Lower lobe of right lung (tissue), 2 donors: ENCODE measurements at regions not wholly inside any gene's neighbourhood (a gene's known extent, or its start where the extent isn't known, plus 50 kb on each side); places are given as distances from the start of the nearest gene placed in this dataset.

Source experiments
- ATAC-seq, 2 donors: fragments of 200-7000 bp; cut with Tn5 transposase; one replicate each; pipeline ENCODE4 v1.9.1; 2020 to 2022; ENCODE audit warnings: mild to moderate bottlenecking in 2 of 2, moderate library complexity in 2 of 2
- DNase-seq: peaks from one replicate; pipeline ENCODE4 v3.0.0-alpha.2; 2020
- H3K27ac ChIP-seq: fragments of 200-600 bp; one replicate; pipeline ENCODE4 v1.8.0; 2022
- H3K27me3 ChIP-seq: fragments of 200-600 bp; one replicate; pipeline ENCODE4 v1.8.0; 2022; ENCODE audit warnings: low read depth
- H3K36me3 ChIP-seq: fragments of 200-600 bp; one replicate; pipeline ENCODE4 v1.8.0; 2022; ENCODE audit warnings: mild to moderate bottlenecking
- H3K4me1 ChIP-seq: fragments of 200-600 bp; one replicate; pipeline ENCODE4 v1.8.0; 2022
- H3K4me3 ChIP-seq: fragments of 200-600 bp; one replicate; pipeline ENCODE4 v1.8.0; 2022; ENCODE audit warnings: mild to moderate bottlenecking
- H3K9me3 ChIP-seq: fragments of 200-600 bp; one replicate; pipeline ENCODE4 v1.8.0; 2022
- intact Hi-C: fragments of 100-400 bp; cut with DNase I; formaldehyde crosslinking; loops from one replicate; pipeline ENCODE4 v1.11.0; 2022
- TF ChIP-seq, protein P1 (sequence below): fragments of 200-600 bp; IDR thresholded peaks from one replicate; pipeline ENCODE4 v1.8.0; 2022; ENCODE audit warnings: antibody characterized with exemption, mild to moderate bottlenecking
- donor health status: DM: no; HTN: yes; CAD: no; lungs with severe emphysema.

GRCh38 chr15:56804938-56805337 lies 71.6 kb upstream of the ZNF280D start:
- no peak for ATAC-seq
- H3K27ac ChIP-seq = no peak overlapping the region
- H3K4me3 ChIP-seq = no peak overlapping the region
- no peaks in the 10 kb centered on the region for H3K4me1 ChIP-seq
- H3K36me3 ChIP-seq = no peaks in the 10 kb centered on the region
- intact Hi-C loops = no loop called here
- DNase-seq = no peak
- H3K9me3 ChIP-seq = peaks cover 14% of the 10 kb centered on the region
- TF ChIP-seq, protein P1, sequence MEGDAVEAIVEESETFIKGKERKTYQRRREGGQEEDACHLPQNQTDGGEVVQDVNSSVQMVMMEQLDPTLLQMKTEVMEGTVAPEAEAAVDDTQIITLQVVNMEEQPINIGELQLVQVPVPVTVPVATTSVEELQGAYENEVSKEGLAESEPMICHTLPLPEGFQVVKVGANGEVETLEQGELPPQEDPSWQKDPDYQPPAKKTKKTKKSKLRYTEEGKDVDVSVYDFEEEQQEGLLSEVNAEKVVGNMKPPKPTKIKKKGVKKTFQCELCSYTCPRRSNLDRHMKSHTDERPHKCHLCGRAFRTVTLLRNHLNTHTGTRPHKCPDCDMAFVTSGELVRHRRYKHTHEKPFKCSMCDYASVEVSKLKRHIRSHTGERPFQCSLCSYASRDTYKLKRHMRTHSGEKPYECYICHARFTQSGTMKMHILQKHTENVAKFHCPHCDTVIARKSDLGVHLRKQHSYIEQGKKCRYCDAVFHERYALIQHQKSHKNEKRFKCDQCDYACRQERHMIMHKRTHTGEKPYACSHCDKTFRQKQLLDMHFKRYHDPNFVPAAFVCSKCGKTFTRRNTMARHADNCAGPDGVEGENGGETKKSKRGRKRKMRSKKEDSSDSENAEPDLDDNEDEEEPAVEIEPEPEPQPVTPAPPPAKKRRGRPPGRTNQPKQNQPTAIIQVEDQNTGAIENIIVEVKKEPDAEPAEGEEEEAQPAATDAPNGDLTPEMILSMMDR = no peak
- no peaks in the 10 kb centered on the region for H3K27me3 ChIP-seq

GRCh38 chr15:56804279-56804678 lies 71.0 kb upstream of the ZNF280D start:
- DNase-seq (no peak), ATAC-seq (no peak)
- Histone ChIP-seq H3K36me3 (no peaks in the 10 kb centered on the region), H3K4me3 (no peak overlapping the region), H3K9me3 (peaks cover 14% of the 10 kb centered on the region), H3K27ac (no peak overlapping the region), H3K27me3 (no peaks in the 10 kb centered on the region), H3K4me1 (no peaks in the 10 kb centered on the region)
- TF ChIP-seq, protein P1 = no peak
- intact Hi-C loops = no loop called here

DNA sequence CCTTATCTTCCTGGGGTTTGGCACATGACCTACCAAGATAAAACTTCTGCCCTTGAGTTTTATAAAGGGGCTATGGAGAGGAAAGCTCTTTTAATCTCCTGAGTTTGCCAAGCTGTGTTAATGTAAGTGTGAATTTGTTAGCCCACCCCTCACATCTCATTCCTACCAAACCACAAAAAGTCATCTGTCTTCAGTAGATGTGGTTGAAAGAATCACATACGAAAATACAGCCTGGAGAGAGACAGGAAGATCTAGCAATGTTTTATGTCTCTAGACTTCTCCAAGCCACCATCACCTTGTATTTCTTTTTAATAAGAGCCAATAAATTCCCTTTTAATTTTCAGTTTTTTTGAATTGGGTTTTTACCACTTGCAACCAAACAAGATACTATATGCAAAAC lies 68.9 kb upstream of the ZNF280D start:
- intact Hi-C loops = no loop called here

DNA sequence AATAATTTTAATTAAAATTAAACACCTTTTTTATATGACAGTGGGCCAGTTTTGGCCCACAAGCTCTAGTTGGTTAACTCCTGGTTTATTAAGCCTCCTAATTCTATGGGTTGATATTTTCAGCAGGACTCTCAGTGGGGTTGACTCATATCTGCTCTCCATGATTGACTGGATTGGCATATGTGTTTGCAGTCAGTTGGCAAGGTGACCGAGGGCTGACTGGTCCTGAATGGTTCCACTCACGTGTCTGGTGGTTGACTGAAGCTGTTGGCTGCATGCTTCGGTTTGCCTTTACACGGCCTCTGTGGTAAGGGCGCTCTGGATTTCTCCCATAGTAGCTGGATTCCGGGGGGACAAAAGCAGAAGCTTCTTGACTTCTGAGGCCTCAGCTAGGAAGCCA lies 65.3 kb upstream of the ZNF280D start:
- no peaks in the 10 kb centered on the region for H3K27me3 ChIP-seq
- no peak overlapping the region for H3K27ac ChIP-seq
- DNase-seq (no peak), ATAC-seq (no peak)
- H3K36me3 ChIP-seq = no peaks in the 10 kb centered on the region
- H3K4me1 ChIP-seq = no peaks in the 10 kb centered on the region
- TF ChIP-seq, protein P1 = no peak
- no peak overlapping the region for H3K4me3 ChIP-seq
- peaks cover 1% of the 10 kb centered on the region for H3K9me3 ChIP-seq
- intact Hi-C loops = no loop called here

More for the DNA sequence above, 68.9 kb upstream of the ZNF280D start:
- DNase-seq (no peak), ATAC-seq (no peak)
- no peaks in the 10 kb centered on the region for H3K27me3 ChIP-seq
- no peaks in the 10 kb centered on the region for H3K4me1 ChIP-seq
- H3K36me3 ChIP-seq = no peaks in the 10 kb centered on the region
- no peak overlapping the region for H3K4me3 ChIP-seq
- TF ChIP-seq, protein P1 = no peak
- H3K9me3 ChIP-seq = no peaks in the 10 kb centered on the region
- no peak overlapping the region for H3K27ac ChIP-seq

GRCh38 chr15:56797720-56798275 lies 64.5 kb upstream of the ZNF280D start:
- no peak overlapping the region for H3K27ac ChIP-seq
- no peak for DNase-seq
- peaks cover 5% of the 10 kb centered on the region for H3K9me3 ChIP-seq
- TF ChIP-seq, protein P1 = no peak
- H3K4me1 ChIP-seq = no peaks in the 10 kb centered on the region
- intact Hi-C loops = no loop called here
- H3K27me3 ChIP-seq = no peaks in the 10 kb centered on the region
- H3K36me3 ChIP-seq = no peaks in the 10 kb centered on the region
- no peak for ATAC-seq
- no peak overlapping the region for H3K4me3 ChIP-seq

- ATAC-seq (no peak), DNase-seq (no peak)
- no peaks in the 10 kb centered on the region for H3K36me3 ChIP-seq
- intact Hi-C loops = no loop called here
- no peaks in the 10 kb centered on the region for H3K27me3 ChIP-seq
- H3K4me1 ChIP-seq = no peaks in the 10 kb centered on the region
- TF ChIP-seq, protein P1 = no peak
- H3K9me3 ChIP-seq = peaks cover 12% of the 10 kb centered on the region
- no peak overlapping the region for H3K4me3 ChIP-seq
- H3K27ac ChIP-seq = no peak overlapping the region
Observed at GRCh38 chr15:56795502-56795901, 62.2 kb upstream of the ZNF280D start.
